ENCODE measurements at regions not wholly inside any gene's neighbourhood (a gene's known extent, or its start where the extent isn't known, plus 50 kb on each side); places are given as distances from the start of the nearest gene placed in this dataset.

GRCh38 chr9:34830068-34830467 is 120.1 kb upstream of the CCL21 start:
- TF ChIP-seq CTCF (conservative IDR thresholded peaks at IDR 0.05; ENCODE audit: low read depth, low read length): no peak
- no peak for DNase-seq (ENCODE audit: low read depth)
- no peak overlapping the region for H3K4me3 ChIP-seq (ENCODE audit: low read depth, low read length)

GRCh38 chr9:34826999-34827538 is 117.1 kb upstream of the CCL21 start:
- no peak overlapping the region for H3K4me3 ChIP-seq (ENCODE audit: low read depth, low read length)
- TF ChIP-seq CTCF (conservative IDR thresholded peaks at IDR 0.05; ENCODE audit: low read depth, low read length): no peak
- DNase-seq (ENCODE audit: low read depth): no peak

GRCh38 chr9:34825775-34826174 is 115.8 kb upstream of the CCL21 start:
- no peak for TF ChIP-seq CTCF (conservative IDR thresholded peaks at IDR 0.05; ENCODE audit: low read depth, low read length)
- DNase-seq (ENCODE audit: low read depth): no peak

GRCh38 chr9:34823778-34824177 is 113.8 kb upstream of the CCL21 start:
- DNase-seq (ENCODE audit: low read depth): no peak
- no peak for TF ChIP-seq CTCF (conservative IDR thresholded peaks at IDR 0.05; ENCODE audit: low read depth, low read length)

More at GRCh38 chr9:34825775-34826174, 115.8 kb upstream of the CCL21 start:
- no peak overlapping the region for H3K4me3 ChIP-seq (ENCODE audit: low read depth, low read length)

GRCh38 chr9:34810187-34810524 is 100.2 kb upstream of the CCL21 start:
- H3K4me3 ChIP-seq (ENCODE audit: low read depth, low read length): no peak overlapping the region
- TF ChIP-seq CTCF (conservative IDR thresholded peaks at IDR 0.05; ENCODE audit: low read depth, low read length): no peak

More at GRCh38 chr9:34823778-34824177, 113.8 kb upstream of the CCL21 start:
- H3K4me3 ChIP-seq (ENCODE audit: low read depth, low read length): no peak overlapping the region

GRCh38 chr9:34809504-34810186 is 99.7 kb upstream of the CCL21 start:
- no peak for DNase-seq (ENCODE audit: low read depth)
- TF ChIP-seq CTCF (conservative IDR thresholded peaks at IDR 0.05; ENCODE audit: low read depth, low read length): peak; percentile 30
- H3K4me3 ChIP-seq (ENCODE audit: low read depth, low read length): no peak overlapping the region

More at GRCh38 chr9:34810187-34810524, 100.2 kb upstream of the CCL21 start:
- no peak for DNase-seq (ENCODE audit: low read depth)

GRCh38 chr9:34802916-34803315 is 93.0 kb upstream of the CCL21 start:
- TF ChIP-seq CTCF (conservative IDR thresholded peaks at IDR 0.05; ENCODE audit: low read depth, low read length): no peak
- no peak for DNase-seq (ENCODE audit: low read depth)
- no peak overlapping the region for H3K4me3 ChIP-seq (ENCODE audit: low read depth, low read length)

Data from epithelial cell of proximal tubule (primary cell).